A673 (cell line): ENCODE measurements at regions not wholly inside any gene's neighbourhood (a gene's known extent, or its start where the extent isn't known, plus 50 kb on each side); places are given as distances from the start of the nearest gene placed in this dataset.

Experiments used
- EZH2 ChIP-seq: fragments of 200-600 bp; sonication (generic); IDR thresholded peaks from 2 replicates; pipeline ENCODE4 v1.6.1; 2017; ENCODE audit warnings: borderline replicate concordance, low read depth, mild to moderate bottlenecking, mixed read lengths, antibody characterized with exemption, low read length; ENCODE audit not compliant: poor library complexity, severe bottlenecking
- TF ChIP-seq, protein P1 (sequence below): fragments of 300-800, 200-600 bp; sonication (generic); conservative IDR thresholded peaks from 2 replicates; pipeline ENCODE4 v1.5.1; 2017; ENCODE audit warnings: low read depth, mild to moderate bottlenecking, antibody characterized with exemption, low read length, moderate library complexity, mixed read lengths

DNA sequence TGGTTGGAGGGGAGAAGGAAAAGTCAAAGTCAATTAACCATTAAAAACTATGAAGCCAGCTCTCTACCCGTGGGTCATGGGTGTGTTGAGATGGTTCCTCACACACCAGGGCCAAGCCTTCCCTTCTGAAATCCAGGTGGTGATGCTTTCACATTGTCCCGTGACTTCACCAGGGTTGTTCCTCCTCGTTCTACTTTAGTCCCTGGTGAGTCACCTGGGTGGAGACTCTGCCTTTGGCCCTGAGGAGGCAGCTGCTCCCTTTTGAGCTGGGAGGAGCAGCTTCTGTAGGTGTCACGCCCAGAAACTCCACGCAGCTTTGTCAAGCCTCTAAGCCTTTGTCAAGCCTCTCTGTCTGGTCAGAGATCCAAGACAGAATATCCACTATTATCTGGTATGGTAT lies 348.3 kb downstream of the BMP4 start:
- TF ChIP-seq EZH2, result no peak
- TF ChIP-seq, protein P1, sequence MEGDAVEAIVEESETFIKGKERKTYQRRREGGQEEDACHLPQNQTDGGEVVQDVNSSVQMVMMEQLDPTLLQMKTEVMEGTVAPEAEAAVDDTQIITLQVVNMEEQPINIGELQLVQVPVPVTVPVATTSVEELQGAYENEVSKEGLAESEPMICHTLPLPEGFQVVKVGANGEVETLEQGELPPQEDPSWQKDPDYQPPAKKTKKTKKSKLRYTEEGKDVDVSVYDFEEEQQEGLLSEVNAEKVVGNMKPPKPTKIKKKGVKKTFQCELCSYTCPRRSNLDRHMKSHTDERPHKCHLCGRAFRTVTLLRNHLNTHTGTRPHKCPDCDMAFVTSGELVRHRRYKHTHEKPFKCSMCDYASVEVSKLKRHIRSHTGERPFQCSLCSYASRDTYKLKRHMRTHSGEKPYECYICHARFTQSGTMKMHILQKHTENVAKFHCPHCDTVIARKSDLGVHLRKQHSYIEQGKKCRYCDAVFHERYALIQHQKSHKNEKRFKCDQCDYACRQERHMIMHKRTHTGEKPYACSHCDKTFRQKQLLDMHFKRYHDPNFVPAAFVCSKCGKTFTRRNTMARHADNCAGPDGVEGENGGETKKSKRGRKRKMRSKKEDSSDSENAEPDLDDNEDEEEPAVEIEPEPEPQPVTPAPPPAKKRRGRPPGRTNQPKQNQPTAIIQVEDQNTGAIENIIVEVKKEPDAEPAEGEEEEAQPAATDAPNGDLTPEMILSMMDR, result no peak
